Cardiac muscle cell (in vitro differentiated cells and primary cell): ENCODE measurements at regions not wholly inside any gene's neighbourhood (a gene's known extent, or its start where the extent isn't known, plus 50 kb on each side); places are given as distances from the start of the nearest gene placed in this dataset.

Source experiments
- DNase-seq, 2 donors: peaks; one replicate each; pipeline versions ENCODE4 v3.0.0 to v3.0.0-alpha.2; 2010 to 2017; ENCODE audit warnings: low read depth in 1 of 2, low spot score in 1 of 2
- H3K27ac ChIP-seq: fragments of 200-600 bp; sonication (generic); 2 replicates; pipeline ENCODE4 v1.5.1; 2016
- H3K27me3 ChIP-seq: fragments of 200-600 bp; sonication (generic); 2 replicates; pipeline ENCODE4 v1.6.0; 2016; ENCODE audit warnings: control low read depth
- H3K36me3 ChIP-seq: fragments of 200-600 bp; sonication (generic); 2 replicates; pipeline ENCODE4 v1.5.1; 2016; ENCODE audit warnings: control low read depth
- H3K4me1 ChIP-seq: fragments of 200-600 bp; sonication (generic); 2 replicates; pipeline ENCODE4 v1.8.1; 2017; ENCODE audit warnings: low read depth, mild to moderate bottlenecking, mixed run types
- H3K4me3 ChIP-seq: fragments of 200-600 bp; sonication (generic); 2 replicates; pipeline ENCODE4 v1.5.1; 2016; ENCODE audit warnings: mild to moderate bottlenecking
- H3K9me3 ChIP-seq: fragments of 200-600 bp; sonication (generic); 2 replicates; pipeline ENCODE4 v1.5.1; 2017; ENCODE audit warnings: low read depth, mild to moderate bottlenecking, control low read depth
- TF ChIP-seq, protein P1 (sequence below): IDR thresholded peaks from 2 replicates; pipeline ENCODE4 v1.5.1; 2012; ENCODE audit warnings: low read depth, mild to moderate bottlenecking, low read length

- no peak for DNase-seq
- no peak overlapping the region for H3K4me3 ChIP-seq
- H3K27ac ChIP-seq = no peak overlapping the region
- H3K27me3 ChIP-seq = no peaks in the 10 kb centered on the region
- H3K4me1 ChIP-seq = no peaks in the 10 kb centered on the region
- H3K9me3 ChIP-seq = no peaks in the 10 kb centered on the region
- H3K36me3 ChIP-seq = no peaks in the 10 kb centered on the region
- TF ChIP-seq, protein P1, sequence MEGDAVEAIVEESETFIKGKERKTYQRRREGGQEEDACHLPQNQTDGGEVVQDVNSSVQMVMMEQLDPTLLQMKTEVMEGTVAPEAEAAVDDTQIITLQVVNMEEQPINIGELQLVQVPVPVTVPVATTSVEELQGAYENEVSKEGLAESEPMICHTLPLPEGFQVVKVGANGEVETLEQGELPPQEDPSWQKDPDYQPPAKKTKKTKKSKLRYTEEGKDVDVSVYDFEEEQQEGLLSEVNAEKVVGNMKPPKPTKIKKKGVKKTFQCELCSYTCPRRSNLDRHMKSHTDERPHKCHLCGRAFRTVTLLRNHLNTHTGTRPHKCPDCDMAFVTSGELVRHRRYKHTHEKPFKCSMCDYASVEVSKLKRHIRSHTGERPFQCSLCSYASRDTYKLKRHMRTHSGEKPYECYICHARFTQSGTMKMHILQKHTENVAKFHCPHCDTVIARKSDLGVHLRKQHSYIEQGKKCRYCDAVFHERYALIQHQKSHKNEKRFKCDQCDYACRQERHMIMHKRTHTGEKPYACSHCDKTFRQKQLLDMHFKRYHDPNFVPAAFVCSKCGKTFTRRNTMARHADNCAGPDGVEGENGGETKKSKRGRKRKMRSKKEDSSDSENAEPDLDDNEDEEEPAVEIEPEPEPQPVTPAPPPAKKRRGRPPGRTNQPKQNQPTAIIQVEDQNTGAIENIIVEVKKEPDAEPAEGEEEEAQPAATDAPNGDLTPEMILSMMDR = no peak
Measured at GRCh38 chr4:19327364-19327763, 924.3 kb upstream of the SLIT2 start.

DNA sequence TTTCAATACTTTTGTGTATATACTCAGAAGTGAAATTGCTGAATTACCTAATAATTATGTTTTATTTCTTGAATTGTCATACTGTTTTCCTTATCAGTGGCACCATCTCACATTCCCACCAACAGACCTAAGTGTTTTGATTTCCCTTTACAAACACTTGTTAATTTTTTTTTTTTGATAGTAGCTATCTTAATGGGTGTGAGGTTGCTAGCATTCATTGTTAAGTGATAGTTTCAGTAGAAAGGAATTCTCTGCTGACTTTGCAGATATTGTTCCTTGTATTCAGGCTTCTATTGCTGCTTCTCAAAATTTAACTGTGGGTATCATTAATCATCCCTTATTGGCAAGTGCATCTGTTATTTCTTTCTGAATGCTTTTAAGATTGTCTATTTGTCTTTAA is 927.5 kb upstream of the SLIT2 start:
- H3K36me3 ChIP-seq = no peaks in the 10 kb centered on the region
- no peak overlapping the region for H3K4me3 ChIP-seq
- no peaks in the 10 kb centered on the region for H3K9me3 ChIP-seq
- H3K27ac ChIP-seq = no peak overlapping the region
- no peak for DNase-seq
- no peaks in the 10 kb centered on the region for H3K4me1 ChIP-seq
- no peaks in the 10 kb centered on the region for H3K27me3 ChIP-seq
- TF ChIP-seq, protein P1 = no peak

- Histone ChIP-seq H3K36me3 (no peaks in the 10 kb centered on the region), H3K4me3 (no peak overlapping the region), H3K27ac (no peak overlapping the region), H3K9me3 (no peaks in the 10 kb centered on the region), H3K27me3 (no peaks in the 10 kb centered on the region), H3K4me1 (no peaks in the 10 kb centered on the region)
- no peak for DNase-seq
- TF ChIP-seq, protein P1 = no peak
Measured at GRCh38 chr4:19319607-19320006, 932.1 kb upstream of the SLIT2 start.

GRCh38 chr4:19317377-19317776 is 934.3 kb upstream of the SLIT2 start:
- Histone ChIP-seq H3K36me3 (no peaks in the 10 kb centered on the region), H3K27ac (no peak overlapping the region), H3K4me1 (no peaks in the 10 kb centered on the region), H3K27me3 (no peaks in the 10 kb centered on the region), H3K4me3 (no peak overlapping the region), H3K9me3 (no peaks in the 10 kb centered on the region)
- TF ChIP-seq, protein P1 = no peak
- DNase-seq = no peak

- H3K27ac ChIP-seq = no peak overlapping the region
- no peak for DNase-seq
- H3K4me3 ChIP-seq = no peak overlapping the region
- peaks cover 4% of the 10 kb centered on the region for H3K4me1 ChIP-seq
- H3K9me3 ChIP-seq = no peaks in the 10 kb centered on the region
- TF ChIP-seq, protein P1 = no peak
- no peaks in the 10 kb centered on the region for H3K27me3 ChIP-seq
- no peaks in the 10 kb centered on the region for H3K36me3 ChIP-seq
Measured at GRCh38 chr4:19314116-19314515, 937.6 kb upstream of the SLIT2 start.

- Histone ChIP-seq H3K27ac (no peak overlapping the region), H3K4me1 (peaks cover 4% of the 10 kb centered on the region), H3K9me3 (no peaks in the 10 kb centered on the region), H3K36me3 (no peaks in the 10 kb centered on the region), H3K4me3 (no peak overlapping the region), H3K27me3 (no peaks in the 10 kb centered on the region)
- TF ChIP-seq, protein P1 = peak; percentile 50
- peak; percentile 14 to 79 for DNase-seq
Measured at GRCh38 chr4:19309378-19309777, 942.3 kb upstream of the SLIT2 start.
